ENCODE measurements at regions not wholly inside any gene's neighbourhood (a gene's known extent, or its start where the extent isn't known, plus 50 kb on each side); places are given as distances from the start of the nearest gene placed in this dataset.
A peak's percentile ranks its signal among the peaks of the same experiment; 100 is the strongest.

DNA sequence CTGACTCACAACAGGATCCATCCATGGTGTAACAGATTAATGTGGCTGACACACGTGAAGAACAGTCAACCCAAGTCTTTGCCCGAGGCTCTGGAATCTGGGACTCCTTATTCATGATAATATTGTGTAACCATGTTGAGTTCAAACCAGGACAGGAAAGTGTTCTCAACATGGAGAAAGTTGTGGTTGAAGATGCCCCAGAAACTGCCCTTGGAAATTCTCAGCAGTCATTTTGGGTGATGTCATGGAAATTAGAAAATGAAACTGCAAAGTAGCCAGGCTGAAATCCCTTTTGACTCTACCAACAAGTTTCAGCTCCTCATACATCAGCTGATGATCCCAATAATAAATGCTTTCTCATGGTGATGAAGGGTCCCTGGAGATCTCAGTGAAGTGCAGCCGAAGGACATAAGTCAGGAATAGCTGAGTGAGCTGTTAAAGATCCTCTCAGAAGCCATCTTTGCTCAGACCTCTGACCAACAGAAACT lies 307.7 kb downstream of the TNS1 start:
- H3K27me3 ChIP-seq (ENCODE audit: control insufficient read depth, insufficient read depth, low read length) = no peaks in the 10 kb centered on the region
- no peak overlapping the region for H3K4me3 ChIP-seq (ENCODE audit: low read depth, low read length)
- TF ChIP-seq, protein P1, sequence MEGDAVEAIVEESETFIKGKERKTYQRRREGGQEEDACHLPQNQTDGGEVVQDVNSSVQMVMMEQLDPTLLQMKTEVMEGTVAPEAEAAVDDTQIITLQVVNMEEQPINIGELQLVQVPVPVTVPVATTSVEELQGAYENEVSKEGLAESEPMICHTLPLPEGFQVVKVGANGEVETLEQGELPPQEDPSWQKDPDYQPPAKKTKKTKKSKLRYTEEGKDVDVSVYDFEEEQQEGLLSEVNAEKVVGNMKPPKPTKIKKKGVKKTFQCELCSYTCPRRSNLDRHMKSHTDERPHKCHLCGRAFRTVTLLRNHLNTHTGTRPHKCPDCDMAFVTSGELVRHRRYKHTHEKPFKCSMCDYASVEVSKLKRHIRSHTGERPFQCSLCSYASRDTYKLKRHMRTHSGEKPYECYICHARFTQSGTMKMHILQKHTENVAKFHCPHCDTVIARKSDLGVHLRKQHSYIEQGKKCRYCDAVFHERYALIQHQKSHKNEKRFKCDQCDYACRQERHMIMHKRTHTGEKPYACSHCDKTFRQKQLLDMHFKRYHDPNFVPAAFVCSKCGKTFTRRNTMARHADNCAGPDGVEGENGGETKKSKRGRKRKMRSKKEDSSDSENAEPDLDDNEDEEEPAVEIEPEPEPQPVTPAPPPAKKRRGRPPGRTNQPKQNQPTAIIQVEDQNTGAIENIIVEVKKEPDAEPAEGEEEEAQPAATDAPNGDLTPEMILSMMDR (IDR thresholded peaks at IDR 0.05; ENCODE audit: insufficient read depth, low read length, poor library complexity, severe bottlenecking) = no peak
- no peaks in the 10 kb centered on the region for H3K36me3 ChIP-seq (ENCODE audit: control insufficient read depth, insufficient read depth, low read length)
- peak; percentile 71 for DNase-seq (ENCODE audit: low read depth)

DNA sequence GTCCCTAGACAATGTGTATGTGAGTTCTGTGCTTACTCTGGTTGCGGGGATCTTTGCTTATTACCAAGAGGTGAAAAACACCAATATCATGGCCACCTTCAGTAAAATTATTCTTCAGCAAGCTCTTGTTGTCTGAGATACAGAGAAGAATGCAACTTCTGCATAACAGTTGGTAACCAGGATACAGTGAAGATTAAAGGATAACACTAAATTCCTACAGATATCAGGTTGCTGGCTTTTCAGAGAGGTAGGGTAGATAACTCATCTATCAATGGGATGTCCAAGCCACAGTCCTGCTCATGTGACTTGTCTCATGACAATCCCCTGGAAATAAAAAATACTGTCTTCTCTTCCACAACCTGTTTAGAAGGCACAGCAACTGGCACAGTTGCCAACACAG lies 308.5 kb downstream of the TNS1 start:
- TF ChIP-seq, protein P1 (IDR thresholded peaks at IDR 0.05; ENCODE audit: insufficient read depth, low read length, poor library complexity, severe bottlenecking) = no peak
- Histone ChIP-seq H3K4me3 (ENCODE audit: low read depth, low read length) (no peak overlapping the region), H3K36me3 (ENCODE audit: control insufficient read depth, insufficient read depth, low read length) (no peaks in the 10 kb centered on the region), H3K27me3 (ENCODE audit: control insufficient read depth, insufficient read depth, low read length) (no peaks in the 10 kb centered on the region)
- no peak for DNase-seq (ENCODE audit: low read depth)

DNA sequence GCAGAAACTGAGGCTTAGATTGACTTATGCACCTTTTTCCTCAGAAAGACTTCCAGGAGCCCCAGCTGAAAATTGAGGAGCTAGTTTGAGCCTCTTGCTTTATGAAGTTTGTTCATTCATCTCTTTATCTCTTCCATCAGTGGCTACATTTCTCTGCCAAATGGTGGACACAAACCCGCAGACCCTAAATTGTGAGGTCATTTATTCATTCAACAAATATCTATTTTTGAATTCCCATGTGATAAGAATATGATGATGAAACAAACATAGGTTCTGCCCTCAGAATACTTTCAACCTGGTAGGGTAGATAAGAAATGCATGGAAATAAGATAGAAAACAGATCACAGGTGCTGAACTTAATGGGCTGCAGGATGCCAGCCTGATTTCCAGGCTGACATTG lies 309.4 kb downstream of the TNS1 start:
- no peak overlapping the region for H3K4me3 ChIP-seq (ENCODE audit: low read depth, low read length)
- TF ChIP-seq, protein P1 (IDR thresholded peaks at IDR 0.05; ENCODE audit: insufficient read depth, low read length, poor library complexity, severe bottlenecking) = no peak
- no peaks in the 10 kb centered on the region for H3K27me3 ChIP-seq (ENCODE audit: control insufficient read depth, insufficient read depth, low read length)
- H3K36me3 ChIP-seq (ENCODE audit: control insufficient read depth, insufficient read depth, low read length) = no peaks in the 10 kb centered on the region
- DNase-seq (ENCODE audit: low read depth) = no peak

DNA sequence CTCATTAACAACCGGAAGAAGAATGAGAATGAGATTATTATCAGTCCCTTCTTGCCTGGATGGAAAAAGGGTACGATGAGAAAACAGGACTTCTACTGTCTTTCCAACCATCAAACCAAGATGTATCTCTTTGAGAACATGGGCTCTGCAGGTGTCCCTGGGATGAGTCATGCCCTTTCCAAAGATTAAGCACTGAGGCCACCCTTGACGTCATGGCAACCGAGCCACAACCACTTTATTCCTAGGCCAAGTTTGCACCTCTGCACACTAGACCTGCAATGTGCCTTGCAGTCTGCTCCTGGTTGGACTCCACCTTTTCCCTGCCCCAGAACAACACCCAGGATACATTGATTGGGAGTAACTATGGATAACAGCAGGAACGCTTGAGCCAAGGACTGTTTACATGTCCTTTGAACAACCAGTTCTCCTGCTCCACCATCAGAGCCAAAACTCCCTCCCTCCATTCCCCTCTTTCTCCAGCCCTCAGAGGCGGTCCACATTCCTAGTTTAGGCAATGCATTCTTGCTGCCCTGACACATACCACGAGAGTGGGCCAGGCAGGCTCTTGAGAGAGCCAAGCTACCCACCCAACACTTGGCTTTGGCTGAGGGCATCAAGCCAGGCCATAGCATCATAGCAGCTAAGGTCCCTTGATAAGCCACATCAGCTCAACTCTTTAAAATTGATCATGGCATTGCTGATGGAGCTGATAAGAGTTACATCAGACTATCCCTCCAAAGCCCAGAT lies 310.7 kb downstream of the TNS1 start:
- no peak for DNase-seq (ENCODE audit: low read depth)
- no peaks in the 10 kb centered on the region for H3K36me3 ChIP-seq (ENCODE audit: control insufficient read depth, insufficient read depth, low read length)
- peaks cover 3% of the 10 kb centered on the region for H3K27me3 ChIP-seq (ENCODE audit: control insufficient read depth, insufficient read depth, low read length)
- H3K4me3 ChIP-seq (ENCODE audit: low read depth, low read length) = no peak overlapping the region
- TF ChIP-seq, protein P1 (IDR thresholded peaks at IDR 0.05; ENCODE audit: insufficient read depth, low read length, poor library complexity, severe bottlenecking) = no peak

DNA sequence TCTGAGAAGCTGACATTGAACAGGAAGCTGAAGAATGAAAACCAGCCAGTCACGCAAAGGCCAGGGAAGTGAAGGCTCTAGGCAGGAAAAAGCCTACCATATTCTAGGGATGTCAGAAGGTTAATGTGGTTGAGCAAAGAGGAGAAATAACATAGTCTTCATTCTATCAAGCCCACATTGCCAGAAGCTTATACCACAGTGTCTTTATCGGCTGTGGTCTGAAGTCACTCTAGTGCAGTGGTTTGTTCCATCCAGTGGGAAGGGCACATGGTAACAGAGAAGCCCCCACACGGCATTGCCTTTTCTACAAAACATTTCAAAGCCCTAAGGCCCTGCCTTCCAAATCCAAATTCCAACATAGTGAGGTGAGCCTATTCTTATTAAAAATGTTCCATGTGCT lies 311.3 kb downstream of the TNS1 start:
- no peak for DNase-seq (ENCODE audit: low read depth)
- no peak overlapping the region for H3K4me3 ChIP-seq (ENCODE audit: low read depth, low read length)
- TF ChIP-seq, protein P1 (IDR thresholded peaks at IDR 0.05; ENCODE audit: insufficient read depth, low read length, poor library complexity, severe bottlenecking) = no peak
- H3K27me3 ChIP-seq (ENCODE audit: control insufficient read depth, insufficient read depth, low read length) = peaks cover 4% of the 10 kb centered on the region
- H3K36me3 ChIP-seq (ENCODE audit: control insufficient read depth, insufficient read depth, low read length) = no peaks in the 10 kb centered on the region

DNA sequence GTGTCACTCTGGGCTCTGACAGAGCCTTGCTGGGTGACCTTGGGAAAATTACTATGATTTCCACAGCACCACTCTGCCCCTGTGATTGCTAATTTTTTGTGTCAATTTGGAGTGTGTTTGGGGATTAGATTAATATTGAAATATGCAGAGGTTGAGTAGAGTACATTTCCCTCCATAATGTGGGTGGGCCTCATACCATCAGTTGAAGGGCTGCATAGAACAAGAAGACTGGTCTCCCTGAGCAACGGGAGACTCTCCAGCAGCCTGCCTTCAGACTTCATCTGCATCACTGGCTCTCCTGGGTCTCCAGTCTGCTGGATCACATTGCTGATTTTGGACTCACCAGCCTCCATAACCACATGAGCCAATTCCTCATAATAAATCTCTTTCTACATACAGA lies 313.7 kb downstream of the TNS1 start:
- TF ChIP-seq, protein P1 (IDR thresholded peaks at IDR 0.05; ENCODE audit: insufficient read depth, low read length, poor library complexity, severe bottlenecking) = no peak

More for the DNA sequence above, 313.7 kb downstream of the TNS1 start:
- H3K36me3 ChIP-seq (ENCODE audit: control insufficient read depth, insufficient read depth, low read length) = no peaks in the 10 kb centered on the region
- no peak overlapping the region for H3K4me3 ChIP-seq (ENCODE audit: low read depth, low read length)
- H3K27me3 ChIP-seq (ENCODE audit: control insufficient read depth, insufficient read depth, low read length) = peaks cover 4% of the 10 kb centered on the region
- DNase-seq (ENCODE audit: low read depth) = no peak
